Activated CD4-positive, alpha-beta T cell treated with anti-CD3 and anti-CD28 coated beads for 4 hours (primary cell): ENCODE measurements at regions not wholly inside any gene's neighbourhood (a gene's known extent, or its start where the extent isn't known, plus 50 kb on each side); places are given as distances from the start of the nearest gene placed in this dataset.
"Not testable (repeated sequence)": the region's sequence is repeated elsewhere in the genome, so short reads cannot be mapped to it uniquely, and the experiment has no call there.

ENCODE experiments used
- DNase-seq, 2 donors: peaks; one replicate each; pipeline ENCODE4 v3.0.0-alpha.2; 2020

DNA sequence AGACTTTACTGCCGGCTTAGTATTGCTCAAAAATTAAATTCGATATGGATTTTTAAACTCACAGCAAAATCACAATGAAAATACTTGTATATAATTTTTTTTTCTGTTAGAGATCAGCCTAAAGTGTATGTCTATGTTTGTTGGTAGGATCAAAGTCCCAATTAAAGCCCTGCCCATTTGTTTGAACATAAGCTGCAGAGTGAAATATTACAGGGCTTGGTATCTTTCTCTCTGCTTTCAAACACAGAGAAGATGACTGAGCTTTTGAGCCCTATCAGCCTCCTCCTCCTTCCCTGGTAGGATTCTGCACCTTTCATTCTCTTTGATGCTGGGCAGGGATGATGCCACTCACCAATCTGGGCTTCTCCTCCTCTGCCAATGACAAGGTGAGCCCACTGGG, 345.4 kb downstream of the PPP1R2C start:
- DNase-seq: no peak

- DNase-seq: no peak
Measured at GRCh38 chrX:42422961-42423360, 355.0 kb downstream of the PPP1R2C start.

DNA sequence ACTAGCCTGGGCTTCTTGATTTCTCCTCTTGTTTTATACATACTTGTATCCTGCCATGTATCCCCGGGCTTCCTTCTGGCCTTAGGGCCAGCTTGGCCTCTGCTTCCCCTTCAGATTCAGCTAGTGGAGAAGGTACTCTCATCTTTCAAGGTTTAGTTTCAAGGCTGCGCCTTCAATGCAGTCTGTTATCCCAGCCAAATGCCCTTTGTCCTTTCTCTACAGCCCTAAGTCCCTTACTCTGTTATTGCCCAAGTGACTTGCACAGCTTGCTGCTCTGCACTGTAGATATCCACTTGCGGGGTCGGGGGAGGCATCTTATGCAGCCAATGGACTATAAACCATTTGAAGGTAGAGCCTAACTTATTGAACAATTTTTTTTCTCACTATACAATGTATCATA, 357.5 kb downstream of the PPP1R2C start:
- DNase-seq: no peak

DNA sequence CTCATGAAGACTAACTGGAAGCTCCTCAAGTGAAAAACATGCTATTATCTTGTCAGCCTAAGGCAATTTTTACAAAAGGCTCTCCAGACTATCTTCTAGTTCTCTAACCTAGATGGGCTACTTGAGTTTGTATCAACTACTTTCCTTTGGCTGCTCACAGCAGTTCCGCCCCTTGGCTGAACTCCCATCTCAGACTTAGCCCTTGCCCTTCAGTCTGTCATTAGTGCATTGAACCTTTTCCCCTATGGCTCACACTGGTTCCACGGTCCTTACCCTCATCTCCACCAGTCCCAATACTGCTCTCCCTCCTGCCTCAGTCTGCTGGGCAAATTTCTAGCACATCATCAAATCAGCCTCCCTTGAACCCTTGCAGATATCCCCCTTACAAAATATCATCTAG, 362.3 kb downstream of the PPP1R2C start:
- no peak for DNase-seq

DNA sequence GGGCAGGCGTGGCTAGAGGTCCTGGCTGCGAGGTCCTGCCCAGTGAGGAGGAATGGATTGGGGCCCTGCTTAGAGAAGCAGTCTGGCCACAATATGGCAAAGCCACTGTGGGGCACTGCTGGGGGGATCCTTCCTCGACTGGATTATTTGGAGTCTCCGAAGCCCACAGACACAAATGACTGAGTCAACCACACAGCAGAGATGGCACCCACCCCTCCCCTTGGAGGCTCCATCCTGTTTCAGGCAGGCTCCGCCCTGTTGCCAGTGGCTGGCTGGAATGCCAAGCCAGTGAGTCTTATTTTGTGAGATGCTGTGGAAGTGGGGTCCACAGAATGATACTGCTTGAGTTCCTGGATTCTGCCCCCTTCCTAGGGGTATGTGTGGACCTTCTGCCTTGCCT, 363.9 kb downstream of the PPP1R2C start:
- no peak for DNase-seq

- no peak for DNase-seq
Measured at GRCh38 chrX:42399632-42400024, 378.3 kb downstream of the PPP1R2C start.

DNA sequence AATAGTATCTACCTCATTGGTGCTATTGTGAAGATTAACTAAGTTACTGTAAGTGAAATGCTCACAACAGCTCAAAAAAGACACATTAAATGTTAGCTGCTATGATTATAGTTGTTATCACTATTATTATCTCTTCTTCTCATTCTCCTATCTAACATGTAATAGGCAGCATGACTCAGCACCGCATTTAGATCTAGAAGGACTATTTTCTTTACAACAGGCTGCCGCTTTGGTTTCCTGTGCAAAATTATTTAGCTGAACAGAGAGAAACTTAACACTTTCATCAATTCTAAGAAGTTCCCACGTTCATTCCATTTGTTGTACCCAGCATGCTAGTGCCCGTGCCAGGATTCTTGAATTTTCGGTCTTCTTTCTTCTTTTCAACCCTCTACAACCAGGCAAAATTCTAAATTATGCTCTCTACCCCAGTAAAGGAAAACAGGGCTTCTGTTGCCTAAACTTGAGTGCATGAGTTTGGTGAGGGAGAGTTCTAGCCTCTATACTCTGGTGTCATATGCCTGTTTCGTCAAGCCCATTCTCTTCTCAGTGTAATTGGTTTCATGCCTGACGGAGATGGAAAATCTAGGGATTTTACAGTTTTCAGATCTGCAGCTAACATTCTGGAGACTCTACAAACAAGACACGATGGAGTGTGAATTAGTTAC, 378.9 kb downstream of the PPP1R2C start:
- peak; percentile 9 to 11 for DNase-seq

DNA sequence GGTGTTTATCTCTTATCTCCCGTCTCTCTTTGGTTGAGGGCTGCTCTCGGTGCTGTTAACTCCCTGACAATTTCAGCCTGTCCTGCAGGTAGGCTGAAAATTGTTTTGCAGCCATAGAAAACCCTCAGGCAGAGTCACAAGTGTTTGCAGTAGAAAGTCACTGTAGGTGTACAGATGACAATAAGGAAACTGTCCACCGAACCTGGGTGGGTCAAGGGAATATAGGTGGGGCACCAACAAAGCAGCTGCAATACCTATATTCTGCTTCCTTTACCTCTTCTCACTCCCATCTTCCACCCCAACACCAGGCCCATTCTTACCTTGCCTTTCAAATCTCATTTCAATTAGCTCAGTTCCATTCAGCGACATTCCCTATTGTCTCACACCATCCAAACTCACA, 381.8 kb downstream of the PPP1R2C start:
- DNase-seq: no peak

- DNase-seq: no peak
Measured at GRCh38 chrX:42392846-42393245, 385.1 kb downstream of the PPP1R2C start.

GRCh38 chrX:42386681-42387080, 391.3 kb downstream of the PPP1R2C start:
- DNase-seq: no peak

DNA sequence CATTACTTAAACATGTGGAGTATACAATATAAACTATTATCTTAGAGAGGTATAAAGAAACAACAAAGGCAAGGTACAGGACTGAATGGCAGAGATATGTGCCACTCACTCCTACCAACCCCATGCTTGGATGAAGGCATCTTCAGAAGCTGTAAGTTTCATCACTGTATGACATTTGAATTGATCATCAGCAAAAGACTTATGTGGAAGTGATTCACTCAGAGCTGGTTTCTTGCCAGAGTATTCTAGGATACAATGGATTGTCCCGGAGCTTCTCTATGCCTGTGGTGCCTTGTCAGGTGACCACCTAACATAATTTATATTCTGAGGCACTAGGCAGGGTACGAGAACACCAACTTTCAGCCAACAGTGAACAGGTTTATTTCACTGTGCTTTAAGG, 392.2 kb downstream of the PPP1R2C start:
- no peak for DNase-seq

DNA sequence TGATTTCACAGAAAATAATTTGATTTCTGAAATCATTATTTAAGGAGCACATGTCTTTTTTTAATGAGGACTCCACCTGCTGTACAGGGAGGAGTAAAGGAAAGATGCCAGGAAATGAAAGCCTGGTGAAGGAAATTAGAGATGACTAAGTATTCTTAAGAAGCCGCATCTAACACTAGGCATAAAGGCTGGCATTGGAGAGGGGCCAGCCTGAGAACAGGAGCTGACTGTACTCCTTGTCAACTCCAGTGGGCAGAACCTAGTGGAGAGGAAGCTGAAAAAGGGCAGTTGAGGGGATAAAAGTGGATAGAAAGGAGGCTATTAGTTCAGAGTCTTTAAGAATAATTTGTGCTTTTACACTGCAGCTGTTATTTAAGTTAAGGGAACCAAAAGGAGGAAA, 393.0 kb downstream of the PPP1R2C start:
- DNase-seq: no peak

DNA sequence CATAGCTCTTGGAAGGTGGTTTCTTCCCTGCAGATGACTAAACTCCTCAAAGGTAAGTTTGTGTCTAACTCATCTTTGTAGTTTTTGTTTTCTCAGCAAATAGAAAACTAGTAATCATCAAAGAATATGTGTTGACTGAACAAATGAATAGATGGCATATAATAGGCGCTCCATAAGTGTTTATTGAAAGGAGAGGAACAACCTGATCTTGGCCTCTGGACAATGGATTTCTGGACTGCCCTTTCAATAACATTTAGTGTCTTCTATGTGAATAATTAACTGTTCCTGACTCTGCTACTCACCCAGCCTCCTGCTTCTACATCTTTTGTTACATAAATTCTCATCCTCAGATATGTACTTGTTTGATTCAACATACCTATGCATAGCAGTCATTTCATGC, 399.1 kb downstream of the PPP1R2C start:
- no peak for DNase-seq

- DNase-seq: no peak
Measured at GRCh38 chrX:42375086-42375485, 402.9 kb downstream of the PPP1R2C start.

DNA sequence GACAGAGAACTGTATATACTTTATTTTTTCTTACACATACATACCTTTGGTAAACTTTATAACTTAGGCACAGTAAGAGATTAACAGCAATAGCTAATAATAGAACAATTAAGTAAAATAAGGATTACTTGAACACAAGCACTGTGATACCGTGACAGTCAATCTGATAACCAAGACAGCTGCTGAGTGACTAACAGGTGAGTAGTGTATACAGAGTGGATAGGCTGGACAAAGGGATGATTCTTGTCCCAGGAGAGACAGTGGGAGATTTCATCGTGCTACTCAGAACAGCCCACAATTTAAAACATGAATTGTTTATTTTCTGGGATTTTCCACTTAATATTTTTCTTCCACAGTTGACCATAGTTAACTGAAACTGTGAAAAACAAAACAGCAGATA, 411.8 kb downstream of the PPP1R2C start:
- no peak for DNase-seq

DNA sequence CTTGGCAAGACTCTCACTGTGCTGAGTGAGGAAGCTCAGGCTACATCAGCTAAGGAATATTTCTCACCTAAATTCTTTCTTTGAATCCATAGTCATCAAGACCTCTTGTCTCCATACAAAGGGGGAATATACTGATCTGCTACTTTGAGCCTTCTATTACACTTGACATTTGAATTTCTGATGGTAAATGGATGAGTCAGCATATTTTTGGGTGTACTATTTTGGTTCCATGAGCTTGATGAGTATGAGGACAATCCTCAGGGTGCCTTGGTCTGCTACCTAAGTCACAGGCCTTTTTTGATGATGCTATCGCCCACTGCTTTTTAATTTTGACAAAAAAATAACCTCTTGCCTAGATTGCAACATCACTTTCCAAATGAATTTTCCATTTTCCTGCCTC, 415.7 kb downstream of the PPP1R2C start:
- DNase-seq: no peak

GRCh38 chrX:42342981-42343380, 419.6 kb upstream of the CASK start:
- DNase-seq: not testable (repeated sequence)
